Type B pancreatic cell (in vitro differentiated cells): ENCODE measurements at regions not wholly inside any gene's neighbourhood (a gene's known extent, or its start where the extent isn't known, plus 50 kb on each side); places are given as distances from the start of the nearest gene placed in this dataset.

Source experiments
- DNase-seq: peaks from one replicate; pipeline ENCODE4 v3.0.0; 2021; ENCODE audit warnings: mixed read lengths; ENCODE audit not compliant: unreplicated experiment; ENCODE audit errors: extremely low spot score
- H3K27ac Mint-ChIP-seq: 2 replicates; pipeline ENCODE4 v1.8.0; 2021; ENCODE audit warnings: mild to moderate bottlenecking, mixed read lengths
- H3K27me3 Mint-ChIP-seq: 2 replicates; pipeline ENCODE4 v1.8.0; 2021; ENCODE audit warnings: mixed read lengths
- H3K36me3 Mint-ChIP-seq: 2 replicates; pipeline ENCODE4 v1.8.0; 2021; ENCODE audit warnings: mixed read lengths
- H3K4me1 Mint-ChIP-seq: one replicate; pipeline ENCODE4 v1.8.0; 2021; ENCODE audit warnings: mixed read lengths; ENCODE audit not compliant: unreplicated experiment
- H3K4me3 Mint-ChIP-seq: 2 replicates; pipeline ENCODE4 v1.8.0; 2021; ENCODE audit warnings: mild to moderate bottlenecking, mixed read lengths
- H3K9me3 Mint-ChIP-seq: 2 replicates; pipeline ENCODE4 v1.8.0; 2021; ENCODE audit warnings: mixed read lengths
- CTCF ChIP-seq: fragments of 200-600 bp; sonication (generic); conservative IDR thresholded peaks from 2 replicates; pipeline ENCODE4 v1.5.0; 2021; ENCODE audit warnings: antibody characterized with exemption, mild to moderate bottlenecking

- peaks cover 11% of the 10 kb centered on the region for H3K36me3 Mint-ChIP-seq
Observed at GRCh38 chr12:24404086-24404815, 454.8 kb upstream of the SOX5 start.

GRCh38 chr12:24400533-24400932, 451.1 kb upstream of the SOX5 start:
- Mint-ChIP-seq H3K9me3 (no peaks in the 10 kb centered on the region), H3K36me3 (peaks cover 11% of the 10 kb centered on the region), H3K27me3 (peaks cover 42% of the 10 kb centered on the region), H3K4me3 (no peak overlapping the region), H3K4me1 (peaks cover 6% of the 10 kb centered on the region), H3K27ac (peak overlapping the region; percentile 2)
- no peak for DNase-seq
- TF ChIP-seq CTCF, result no peak

More at GRCh38 chr12:24404086-24404815, 454.8 kb upstream of the SOX5 start:
- Mint-ChIP-seq H3K4me3 (no peak overlapping the region), H3K27me3 (peaks cover 19% of the 10 kb centered on the region), H3K4me1 (peaks cover 3% of the 10 kb centered on the region), H3K27ac (no peak overlapping the region), H3K9me3 (no peaks in the 10 kb centered on the region)
- no peak for DNase-seq
- no peak for TF ChIP-seq CTCF

- TF ChIP-seq CTCF, result no peak
- peaks cover 6% of the 10 kb centered on the region for H3K4me1 Mint-ChIP-seq
- H3K27me3 Mint-ChIP-seq, result peaks cover 53% of the 10 kb centered on the region
- H3K36me3 Mint-ChIP-seq, result peaks cover 18% of the 10 kb centered on the region
- DNase-seq, result no peak
- no peak overlapping the region for H3K27ac Mint-ChIP-seq
- H3K4me3 Mint-ChIP-seq, result no peak overlapping the region
- no peaks in the 10 kb centered on the region for H3K9me3 Mint-ChIP-seq
Observed at GRCh38 chr12:24398605-24399004, 449.1 kb upstream of the SOX5 start.

- DNase-seq, result no peak
- H3K4me3 Mint-ChIP-seq, result no peak overlapping the region
- peaks cover 26% of the 10 kb centered on the region for H3K36me3 Mint-ChIP-seq
- TF ChIP-seq CTCF, result no peak
- peaks cover 62% of the 10 kb centered on the region for H3K27me3 Mint-ChIP-seq
- no peak overlapping the region for H3K27ac Mint-ChIP-seq
- H3K4me1 Mint-ChIP-seq, result peaks cover 3% of the 10 kb centered on the region
- H3K9me3 Mint-ChIP-seq, result peaks cover 7% of the 10 kb centered on the region
Observed at GRCh38 chr12:24396224-24396623, 446.8 kb upstream of the SOX5 start.

GRCh38 chr12:24394246-24394645, 444.8 kb upstream of the SOX5 start:
- DNase-seq, result no peak
- peaks cover 70% of the 10 kb centered on the region for H3K27me3 Mint-ChIP-seq
- no peak overlapping the region for H3K4me3 Mint-ChIP-seq
- peaks cover 3% of the 10 kb centered on the region for H3K4me1 Mint-ChIP-seq
- peaks cover 11% of the 10 kb centered on the region for H3K9me3 Mint-ChIP-seq
- H3K27ac Mint-ChIP-seq, result no peak overlapping the region
- H3K36me3 Mint-ChIP-seq, result peaks cover 41% of the 10 kb centered on the region
- no peak for TF ChIP-seq CTCF
